GM13976 (cell line): ENCODE measurements at regions not wholly inside any gene's neighbourhood (a gene's known extent, or its start where the extent isn't known, plus 50 kb on each side); places are given as distances from the start of the nearest gene placed in this dataset.

Source experiments
- DNase-seq: peaks from one replicate; pipeline ENCODE4 v3.0.0; 2012; ENCODE audit warnings: low spot score
- in situ Hi-C: fragments of 300-500 bp; cut with MboI; formaldehyde crosslinking; loops from one replicate; pipeline ENCODE4 v1.12.0; 2022; ENCODE audit warnings: low sequenced_read_pairs, mixed read lengths, inconsistent platforms; ENCODE audit not compliant: unreplicated experiment
- TF ChIP-seq, protein P1 (sequence below): IDR thresholded peaks from 2 replicates; pipeline ENCODE4 v1.5.1; 2012; ENCODE audit warnings: borderline replicate concordance, mild to moderate bottlenecking; ENCODE audit not compliant: insufficient read depth; ENCODE audit errors: extremely low read depth, missing control alignments, control extremely low read depth

DNA sequence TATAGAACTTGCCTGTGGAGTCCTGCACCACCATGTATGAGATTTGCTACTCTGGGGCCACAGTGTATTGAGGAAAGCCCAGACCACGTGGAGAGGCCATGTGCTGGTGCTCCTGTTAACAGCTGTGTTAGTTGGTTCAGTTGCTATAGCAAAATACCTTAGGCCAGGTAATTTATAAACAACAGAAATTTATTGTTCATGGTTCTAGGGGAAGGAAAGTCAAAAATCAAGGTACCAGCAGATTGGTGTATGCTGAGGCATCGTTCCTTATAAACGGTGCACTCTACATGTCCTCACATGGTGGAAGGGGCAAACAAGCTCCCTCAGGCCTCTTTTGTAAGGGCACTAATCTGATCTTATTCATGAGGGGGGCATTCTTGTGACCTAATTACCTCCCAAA, 135.9 kb upstream of the FOXN2 start:
- TF ChIP-seq, protein P1, sequence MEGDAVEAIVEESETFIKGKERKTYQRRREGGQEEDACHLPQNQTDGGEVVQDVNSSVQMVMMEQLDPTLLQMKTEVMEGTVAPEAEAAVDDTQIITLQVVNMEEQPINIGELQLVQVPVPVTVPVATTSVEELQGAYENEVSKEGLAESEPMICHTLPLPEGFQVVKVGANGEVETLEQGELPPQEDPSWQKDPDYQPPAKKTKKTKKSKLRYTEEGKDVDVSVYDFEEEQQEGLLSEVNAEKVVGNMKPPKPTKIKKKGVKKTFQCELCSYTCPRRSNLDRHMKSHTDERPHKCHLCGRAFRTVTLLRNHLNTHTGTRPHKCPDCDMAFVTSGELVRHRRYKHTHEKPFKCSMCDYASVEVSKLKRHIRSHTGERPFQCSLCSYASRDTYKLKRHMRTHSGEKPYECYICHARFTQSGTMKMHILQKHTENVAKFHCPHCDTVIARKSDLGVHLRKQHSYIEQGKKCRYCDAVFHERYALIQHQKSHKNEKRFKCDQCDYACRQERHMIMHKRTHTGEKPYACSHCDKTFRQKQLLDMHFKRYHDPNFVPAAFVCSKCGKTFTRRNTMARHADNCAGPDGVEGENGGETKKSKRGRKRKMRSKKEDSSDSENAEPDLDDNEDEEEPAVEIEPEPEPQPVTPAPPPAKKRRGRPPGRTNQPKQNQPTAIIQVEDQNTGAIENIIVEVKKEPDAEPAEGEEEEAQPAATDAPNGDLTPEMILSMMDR = no peak
- in situ Hi-C loops = no loop called here
- no peak for DNase-seq

DNA sequence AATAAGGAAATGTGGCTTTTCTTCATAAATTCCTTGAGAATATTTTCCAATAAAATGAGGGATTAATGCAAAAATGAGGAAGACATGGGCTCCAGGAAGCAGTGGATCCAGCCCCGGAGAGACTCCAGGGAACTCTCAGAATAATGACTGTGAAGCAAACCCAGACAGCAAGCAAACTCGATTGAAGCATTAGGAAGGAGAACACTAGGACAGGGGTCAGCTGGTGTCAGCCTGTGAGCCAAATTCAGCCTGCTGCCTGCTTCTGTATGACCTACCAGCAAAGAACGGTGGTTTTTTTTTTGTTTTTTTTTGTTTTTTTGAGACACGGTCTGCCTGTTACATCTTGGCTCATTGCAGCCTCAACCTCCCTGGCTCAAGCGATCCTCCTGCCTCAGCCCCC, 133.9 kb upstream of the FOXN2 start:
- DNase-seq = no peak
- TF ChIP-seq, protein P1 = no peak
- in situ Hi-C loops = no loop called here

DNA sequence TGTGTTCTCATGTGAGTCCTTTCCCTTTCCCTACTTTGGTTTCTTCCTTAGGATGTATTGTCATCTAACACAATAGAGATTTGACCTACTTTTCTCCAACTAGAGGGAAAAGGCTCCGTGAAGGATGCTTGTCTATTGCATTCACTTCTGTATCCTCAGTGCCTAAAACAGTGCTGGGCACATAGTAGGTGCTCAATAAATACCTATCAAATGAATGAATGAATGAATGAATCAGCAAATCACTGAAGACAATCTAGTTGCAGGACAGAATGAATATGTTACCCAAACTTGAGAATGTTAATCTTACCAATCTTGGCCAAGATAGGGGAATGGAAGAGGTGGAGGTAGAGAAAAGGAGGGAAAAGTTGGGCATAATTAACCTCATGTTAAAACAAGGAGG, 131.2 kb upstream of the FOXN2 start:
- DNase-seq = no peak
- in situ Hi-C loops = no loop called here
- TF ChIP-seq, protein P1 = no peak

DNA sequence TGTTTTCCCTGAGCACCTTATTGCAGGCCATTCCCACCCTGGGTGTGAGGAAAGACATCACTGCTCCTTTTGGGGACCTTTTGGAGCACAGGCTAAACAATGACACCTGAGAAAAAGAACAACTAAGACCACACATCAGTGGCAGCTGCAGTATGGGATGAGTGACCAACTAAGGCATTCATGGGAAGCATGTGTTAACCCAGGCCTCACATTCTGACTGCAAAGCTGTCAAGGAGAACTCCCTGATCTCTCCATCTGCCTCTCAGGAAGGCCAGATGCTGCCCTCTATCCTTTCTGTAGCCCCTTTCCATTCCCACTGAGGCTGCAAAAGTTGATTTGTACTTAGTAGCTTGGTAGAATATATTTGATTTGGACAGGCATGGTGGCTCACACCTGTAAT, 130.5 kb upstream of the FOXN2 start:
- TF ChIP-seq, protein P1 = no peak
- no peak for DNase-seq
- in situ Hi-C loops = no loop called here

DNA sequence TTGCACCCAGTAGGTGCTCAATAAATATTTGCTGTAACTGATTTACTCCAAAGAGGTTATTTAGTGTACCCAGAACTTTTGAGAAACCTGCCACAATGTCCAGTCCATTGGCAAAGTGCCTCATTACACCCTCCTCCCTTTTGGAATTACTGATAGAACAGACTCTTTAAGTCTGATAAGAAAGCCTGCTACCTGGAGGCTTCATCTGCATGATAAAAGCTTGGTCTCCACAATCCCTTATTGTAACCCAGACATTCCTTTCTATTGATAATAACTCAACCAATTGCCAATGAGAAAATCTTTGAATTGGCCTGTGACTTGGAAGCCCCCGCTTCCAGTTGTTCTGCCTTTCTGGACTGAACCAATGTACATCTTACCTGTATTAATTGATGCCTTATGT, 127.0 kb upstream of the FOXN2 start:
- DNase-seq = no peak
- in situ Hi-C loops = no loop called here
- TF ChIP-seq, protein P1 = no peak

DNA sequence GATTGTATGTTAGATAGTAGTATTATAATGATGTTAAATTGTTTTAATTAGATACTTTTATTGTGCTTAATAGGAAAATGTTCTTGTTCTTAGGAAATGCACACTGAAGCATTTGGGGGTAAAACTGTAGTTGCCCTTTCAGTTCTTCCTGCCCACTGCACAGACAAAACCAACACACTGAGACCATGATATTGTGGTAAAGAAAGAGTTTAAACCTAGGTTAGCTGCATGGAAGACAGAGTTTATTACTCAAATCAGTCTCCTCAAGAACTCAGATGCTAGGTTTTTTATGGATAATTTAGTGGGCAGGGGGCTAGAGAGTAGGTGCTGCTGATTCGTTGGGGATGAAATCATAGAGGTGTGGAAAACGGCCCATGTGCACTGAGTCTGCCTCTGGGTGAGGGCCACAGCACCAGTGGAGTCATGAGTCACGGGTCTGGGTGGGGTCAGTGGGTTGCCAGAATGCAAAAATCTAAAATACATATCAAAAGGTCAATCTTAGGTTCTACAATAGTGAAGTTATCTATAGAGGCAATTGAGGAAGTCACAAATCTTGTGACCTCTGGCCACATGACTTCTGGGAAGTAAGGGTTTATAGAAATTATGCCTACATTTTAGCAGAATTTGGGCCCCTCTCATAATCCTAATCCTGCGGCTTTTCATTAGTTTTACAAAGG, 124.8 kb upstream of the FOXN2 start:
- in situ Hi-C loops = no loop called here
- no peak for DNase-seq

More for the DNA sequence above, 124.8 kb upstream of the FOXN2 start:
- TF ChIP-seq, protein P1 = no peak
